ENCODE measurements at regions not wholly inside any gene's neighbourhood (a gene's known extent, or its start where the extent isn't known, plus 50 kb on each side); places are given as distances from the start of the nearest gene placed in this dataset.

DNA sequence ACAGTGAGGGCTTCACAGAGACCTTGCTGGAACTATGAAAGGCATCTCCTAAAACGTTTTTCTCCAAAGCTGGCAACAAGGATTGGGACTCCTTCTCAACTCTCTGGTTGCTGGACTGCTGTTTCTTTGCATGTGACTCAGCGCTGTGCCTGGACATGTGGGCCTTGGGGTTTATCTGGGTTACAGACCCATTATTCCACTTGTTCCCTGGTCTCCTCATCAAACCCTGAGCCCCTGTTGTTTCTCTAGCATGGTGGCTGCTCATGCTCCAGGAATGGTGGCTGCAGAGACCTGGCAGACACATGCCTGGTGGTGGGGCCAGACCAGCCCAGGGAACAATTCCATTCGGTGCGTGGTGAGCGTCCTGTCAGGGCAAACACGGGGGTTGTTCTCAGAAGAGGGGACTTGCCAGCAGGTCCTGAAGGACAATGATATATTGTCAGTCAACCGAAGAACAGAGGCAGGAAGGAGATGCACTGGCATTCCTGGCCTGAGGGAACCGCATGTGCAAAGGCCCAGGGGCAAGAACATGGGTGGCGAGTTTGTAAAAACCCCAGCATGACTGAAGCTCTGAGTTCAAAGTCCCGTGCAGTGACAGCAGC is 320.1 kb upstream of the RTL1 start:
- no peak overlapping the region for H3K4me3 ChIP-seq (ENCODE audit: low read depth, low read length)

DNA sequence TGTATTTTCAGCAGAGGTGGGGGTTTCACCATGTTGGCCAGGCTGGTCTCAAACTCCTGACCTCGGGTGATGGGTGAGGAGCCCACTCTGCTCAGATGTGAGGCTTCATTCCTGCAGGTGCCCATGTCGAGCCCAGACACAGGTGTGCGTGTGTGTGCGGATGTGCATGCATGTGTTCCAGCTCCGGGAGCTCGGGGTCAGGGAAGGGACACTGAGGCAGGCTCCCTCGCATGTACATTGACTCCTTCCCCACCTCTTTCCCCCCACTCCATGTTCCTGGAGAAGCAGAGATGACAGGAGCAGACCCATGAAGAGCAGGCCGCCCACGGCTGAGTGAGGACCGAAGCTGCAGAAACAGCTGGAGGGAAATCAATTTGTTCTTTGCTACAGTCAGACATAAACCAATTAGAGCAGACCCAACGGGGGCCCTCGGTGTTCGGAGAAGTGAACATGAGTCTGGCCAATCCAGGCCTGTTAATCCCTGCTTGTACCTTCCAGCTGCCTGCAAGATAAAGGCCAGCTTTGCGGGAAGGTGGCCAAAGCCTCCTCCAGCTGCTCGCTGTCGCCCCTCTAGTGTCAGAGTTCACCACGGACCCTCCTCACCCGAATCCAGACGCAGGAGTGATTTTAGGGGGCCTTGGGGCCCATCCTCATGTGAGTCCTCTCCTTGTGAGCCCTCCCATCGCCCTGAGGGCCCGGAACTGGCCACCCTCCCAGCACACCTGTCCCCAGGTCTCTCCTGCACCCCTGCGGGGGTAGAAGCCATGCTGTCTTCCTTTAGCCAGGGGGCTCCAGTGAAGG is 321.0 kb upstream of the RTL1 start:
- no peak overlapping the region for H3K4me3 ChIP-seq (ENCODE audit: low read depth, low read length)

DNA sequence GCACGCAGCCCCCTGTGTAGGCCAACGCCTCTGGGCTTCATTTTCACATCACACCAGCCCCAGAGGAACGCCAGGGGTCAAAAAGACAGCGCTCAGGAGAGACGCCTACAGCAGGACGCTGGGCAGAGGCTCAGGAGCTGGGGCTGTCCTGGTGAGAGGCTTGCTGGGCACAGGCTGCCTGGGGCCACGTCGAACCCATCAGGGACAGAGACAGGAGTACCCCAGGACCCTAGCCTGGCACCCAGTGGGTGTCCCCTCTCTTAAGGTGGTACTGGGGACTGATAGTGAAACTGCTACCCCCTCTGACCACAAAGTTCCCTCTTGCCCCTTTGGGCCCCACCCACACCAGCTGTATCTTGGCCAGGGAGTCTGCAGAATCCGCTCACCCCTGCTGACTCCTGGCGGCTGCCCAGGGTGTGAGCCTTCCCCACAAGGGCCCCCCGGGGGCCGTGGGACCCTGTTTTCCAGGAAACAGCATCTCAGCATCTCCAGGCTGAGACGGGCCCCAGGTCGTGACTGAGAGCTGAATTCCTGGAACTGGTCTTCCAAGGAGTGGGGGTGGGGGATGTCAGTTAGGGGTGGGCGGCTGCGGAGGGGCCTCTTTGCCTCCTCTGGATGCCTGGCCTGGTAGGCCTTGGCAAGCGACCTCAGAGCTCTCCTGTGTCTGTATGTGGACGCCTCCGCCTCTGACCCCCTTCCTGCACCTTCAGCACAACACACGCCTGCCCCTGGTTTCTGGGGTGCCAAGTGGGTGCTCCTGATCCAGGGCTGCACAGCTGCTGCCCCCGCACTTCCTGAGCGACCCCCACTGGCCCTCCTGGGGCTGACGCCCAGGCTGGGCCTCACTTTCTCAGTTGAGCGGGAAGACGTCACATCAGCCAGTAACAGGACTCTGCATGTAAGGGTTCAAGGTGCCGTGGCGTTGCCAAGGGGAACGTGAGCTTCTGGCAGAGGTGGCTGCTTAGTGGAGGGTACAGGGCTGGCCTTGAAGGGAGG is 321.9 kb upstream of the RTL1 start:
- no peak overlapping the region for H3K4me3 ChIP-seq (ENCODE audit: low read depth, low read length)

DNA sequence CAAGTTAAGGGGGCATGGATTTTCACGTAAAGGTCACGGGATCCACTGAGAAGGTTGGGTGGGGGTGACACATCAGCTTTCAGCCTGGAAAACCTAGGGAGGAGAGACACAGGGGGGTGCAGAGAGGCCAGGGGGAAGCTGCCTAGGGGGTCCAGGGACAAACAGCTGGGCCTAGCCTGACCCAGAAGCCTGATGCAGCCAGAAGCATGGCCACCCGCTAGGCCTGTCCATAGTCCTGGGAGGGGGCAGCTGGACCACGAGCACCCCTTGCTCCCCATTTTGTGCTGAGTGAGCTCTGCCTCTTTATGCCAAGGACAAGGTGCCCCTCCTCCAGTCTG is 322.7 kb upstream of the RTL1 start:
- no peak overlapping the region for H3K4me3 ChIP-seq (ENCODE audit: low read depth, low read length)

DNA sequence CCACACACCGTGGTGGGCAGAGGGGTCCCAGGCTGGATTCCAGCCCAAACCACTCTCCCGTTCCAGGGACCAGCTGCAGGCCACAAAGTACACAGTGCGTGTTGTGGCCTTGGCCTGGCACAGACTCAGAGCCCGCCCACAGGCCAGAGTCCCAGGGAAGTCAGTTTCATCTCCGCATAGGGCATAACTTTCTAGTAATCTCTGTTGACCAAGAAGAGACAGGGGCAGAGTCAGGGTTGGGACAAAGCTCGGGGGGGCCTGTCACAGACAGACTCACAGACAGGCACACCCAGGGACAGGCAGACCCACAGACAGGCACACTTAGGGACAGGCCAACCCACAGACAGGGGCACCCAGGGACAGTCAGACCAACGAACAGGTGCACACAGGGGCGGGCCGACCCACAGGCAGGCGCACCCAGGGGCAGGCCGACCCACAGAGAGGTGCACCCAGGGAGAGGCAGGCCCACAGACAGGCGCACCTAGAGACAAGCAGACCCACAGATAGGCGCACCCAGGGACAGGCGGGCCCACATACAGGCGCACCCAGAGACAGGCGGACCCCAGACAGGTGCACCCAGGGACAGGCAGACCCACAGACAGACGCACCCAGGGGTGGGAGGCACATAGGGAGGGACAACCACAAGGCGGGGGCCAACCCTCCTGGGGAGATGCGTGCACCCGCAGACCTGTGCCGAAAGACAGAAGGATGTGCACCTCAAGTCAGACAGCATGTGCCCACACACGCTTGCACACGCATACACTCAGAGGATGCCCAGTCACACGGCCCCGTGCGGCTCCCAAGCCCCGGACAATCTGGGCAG is 323.3 kb upstream of the RTL1 start:
- H3K4me3 ChIP-seq (ENCODE audit: low read depth, low read length), result no peak overlapping the region

DNA sequence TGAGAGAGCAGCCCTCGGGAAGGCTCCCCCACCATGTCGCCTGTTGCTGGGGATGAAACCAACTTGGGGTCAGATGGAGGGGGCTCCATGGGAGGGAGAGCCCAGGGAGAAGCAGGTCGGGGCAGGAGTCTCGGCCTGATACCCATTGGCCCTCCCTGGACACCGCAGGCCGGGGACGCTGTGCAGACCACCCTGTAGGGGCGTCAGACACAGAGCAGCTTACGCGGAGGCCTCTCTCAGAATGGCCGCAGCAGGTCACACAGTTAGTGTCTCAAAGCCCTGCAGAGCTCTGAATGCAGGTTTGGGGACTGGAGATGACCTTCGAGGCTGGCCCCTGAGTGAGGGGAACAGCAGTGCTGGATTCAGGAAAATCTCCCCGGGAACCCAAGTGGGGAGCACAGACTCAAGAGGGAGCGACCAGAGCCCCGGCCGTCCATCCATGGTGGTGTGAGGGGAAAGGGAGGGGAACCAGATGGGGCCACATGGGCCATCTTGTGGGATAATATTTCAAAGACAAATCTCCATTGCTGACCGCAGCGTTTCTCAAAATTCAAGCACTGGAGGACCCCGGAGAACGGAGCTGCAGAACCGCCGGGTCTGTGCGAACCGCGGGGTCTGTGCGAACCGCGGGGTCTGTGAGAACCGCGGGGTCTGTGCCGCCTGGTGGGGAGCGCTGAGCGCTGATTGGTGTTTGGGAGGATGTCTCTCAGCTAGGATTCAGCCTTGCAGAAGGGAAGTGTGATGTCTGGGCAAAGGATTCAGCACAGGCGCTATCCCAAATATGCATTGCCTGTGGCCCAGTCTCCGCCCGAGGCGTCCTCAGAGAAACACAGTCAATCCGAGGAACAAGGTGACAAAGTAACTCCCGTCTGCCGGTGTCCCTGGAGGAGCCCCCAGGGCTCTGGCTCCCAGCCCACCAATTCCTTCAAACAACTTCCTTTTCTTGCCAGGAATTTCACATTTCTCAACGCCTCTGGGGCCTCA is 324.4 kb upstream of the RTL1 start:
- no peak overlapping the region for H3K4me3 ChIP-seq (ENCODE audit: low read depth, low read length)

DNA sequence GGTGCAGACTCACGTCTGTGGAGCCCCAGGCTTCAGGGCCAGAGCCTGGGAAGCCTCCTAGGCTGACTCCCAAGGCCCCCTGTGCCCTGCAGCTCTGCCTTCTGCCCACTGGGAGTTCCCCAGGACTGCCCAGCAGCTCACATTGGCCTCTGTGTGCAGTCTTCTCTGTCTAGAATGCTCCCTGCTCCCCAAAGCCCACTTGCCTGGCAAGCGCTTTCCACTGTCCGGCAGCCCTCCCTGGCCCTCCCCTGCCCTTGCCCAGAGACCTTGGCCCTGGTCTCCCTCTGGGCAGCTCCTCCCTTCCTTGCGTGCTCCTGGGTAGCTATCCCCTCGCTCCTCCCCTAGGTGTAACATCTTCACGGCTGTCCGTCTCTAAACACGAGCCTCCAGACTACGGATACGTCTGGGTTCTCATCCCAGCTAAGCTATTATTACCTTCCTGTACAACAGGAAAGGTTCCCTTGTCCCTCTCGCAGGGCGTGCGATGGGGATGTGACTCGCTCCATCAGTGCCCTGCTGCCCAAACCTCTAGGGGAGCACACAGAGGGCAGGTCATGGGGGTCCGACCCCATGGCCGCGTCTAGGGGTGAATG is 325.5 kb upstream of the RTL1 start:
- no peak overlapping the region for H3K4me3 ChIP-seq (ENCODE audit: low read depth, low read length)

DNA sequence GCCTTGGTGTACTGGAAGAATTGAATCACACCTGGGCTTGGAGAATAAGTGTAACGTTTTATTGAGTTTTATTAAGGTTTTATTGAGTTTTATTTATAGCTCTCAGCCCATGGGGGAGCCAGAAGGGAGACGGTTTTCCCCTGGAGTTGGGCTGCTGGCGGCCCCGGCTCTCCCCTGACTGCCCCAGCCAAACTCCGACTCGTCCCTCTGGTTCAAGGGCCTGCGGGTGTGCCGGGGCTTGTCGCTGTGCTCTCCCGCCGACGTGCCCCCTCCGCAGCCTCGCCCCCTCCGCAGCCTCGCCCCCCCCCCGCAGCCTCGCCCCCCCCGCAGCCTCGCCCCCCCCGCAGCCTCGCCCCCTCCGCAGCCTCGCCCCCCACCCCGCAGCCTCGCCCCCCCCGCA is 326.1 kb upstream of the RTL1 start:
- no peak overlapping the region for H3K4me3 ChIP-seq (ENCODE audit: low read depth, low read length)

DNA sequence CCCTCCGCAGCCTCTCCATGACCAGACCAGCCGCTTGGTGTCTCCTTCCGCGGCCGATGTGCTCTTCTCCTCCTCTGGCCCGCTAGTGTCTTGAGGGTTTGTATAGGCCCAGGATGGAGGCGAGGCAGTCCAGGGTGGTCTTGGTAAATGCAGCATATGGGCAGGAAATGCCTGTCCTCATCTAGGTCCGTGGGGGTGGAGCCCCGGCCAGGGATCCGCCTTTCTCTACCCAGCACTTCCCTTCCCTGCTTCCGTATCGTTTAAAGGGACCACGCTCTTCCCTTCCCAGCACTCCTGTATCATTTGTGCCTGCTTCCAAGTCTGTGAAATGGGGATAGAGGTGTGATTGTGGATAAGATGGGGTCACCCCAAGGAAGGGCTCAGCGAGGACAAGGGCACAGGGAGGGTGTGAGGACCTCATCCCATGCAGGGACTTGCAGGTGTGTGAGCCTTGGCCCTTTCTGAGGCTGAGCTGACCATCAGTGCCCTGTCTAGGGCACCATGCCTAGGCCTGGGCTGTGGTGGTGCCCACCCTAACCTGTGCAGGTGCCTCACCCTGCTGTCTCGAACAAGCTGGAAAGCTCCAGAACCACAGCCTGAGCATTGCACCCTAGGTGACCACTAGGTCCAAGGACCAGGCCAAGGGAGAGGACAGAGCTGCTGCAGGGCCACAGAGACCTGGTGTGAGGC is 326.8 kb upstream of the RTL1 start:
- H3K4me3 ChIP-seq (ENCODE audit: low read depth, low read length), result no peak overlapping the region

DNA sequence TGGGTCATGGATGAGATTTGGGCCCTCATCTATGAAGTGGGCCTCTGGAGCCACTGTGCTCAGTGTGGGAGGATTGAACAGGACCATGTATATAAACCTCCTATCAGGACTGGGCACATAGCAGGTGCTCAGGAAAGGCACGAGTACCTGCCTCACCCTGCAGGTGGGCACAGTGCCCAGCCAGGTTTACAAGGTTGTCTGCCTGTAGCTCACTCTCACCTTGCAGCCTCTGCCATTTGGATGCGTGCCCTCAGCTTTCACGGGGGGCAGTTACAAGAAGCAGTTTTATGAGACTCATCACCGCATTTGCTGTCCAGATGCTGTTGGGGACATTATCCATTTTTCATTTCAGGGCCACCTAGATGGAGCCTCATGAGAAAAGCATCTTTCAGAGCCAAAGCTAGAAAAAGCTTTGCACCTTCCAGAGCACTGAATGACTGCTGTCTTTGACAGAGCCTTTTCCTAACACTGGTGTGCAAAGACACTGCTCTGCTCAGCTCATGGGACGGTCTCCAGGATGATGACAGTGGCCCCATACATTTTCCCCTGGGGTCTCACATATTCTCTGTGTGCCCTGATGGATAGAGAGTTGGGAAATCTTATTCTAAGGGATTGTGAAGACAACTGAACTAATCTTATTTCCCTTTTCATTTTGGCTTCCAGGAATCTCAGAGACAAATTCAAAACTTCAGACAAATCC is 327.5 kb upstream of the RTL1 start:
- H3K4me3 ChIP-seq (ENCODE audit: low read depth, low read length), result no peak overlapping the region

DNA sequence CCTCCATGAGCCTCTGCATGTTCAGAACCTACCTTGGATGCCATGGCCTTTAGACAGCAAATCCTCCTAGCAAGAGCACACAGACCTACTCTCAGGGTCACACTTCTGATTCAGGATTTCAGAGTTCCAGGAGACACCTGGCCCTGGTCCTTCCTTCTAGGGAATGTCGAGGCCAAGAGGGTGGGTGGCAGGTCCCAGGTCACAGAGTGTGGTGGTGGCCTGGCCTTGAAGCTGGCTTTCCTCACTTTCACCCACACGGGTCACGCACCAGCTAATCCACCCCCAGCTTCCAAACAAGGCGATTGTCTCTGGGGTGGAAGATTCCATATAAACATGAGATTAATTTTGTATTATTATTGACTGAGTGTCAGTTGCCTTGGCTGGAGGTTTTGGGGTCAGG is 328.3 kb upstream of the RTL1 start:
- H3K4me3 ChIP-seq (ENCODE audit: low read depth, low read length), result no peak overlapping the region

DNA sequence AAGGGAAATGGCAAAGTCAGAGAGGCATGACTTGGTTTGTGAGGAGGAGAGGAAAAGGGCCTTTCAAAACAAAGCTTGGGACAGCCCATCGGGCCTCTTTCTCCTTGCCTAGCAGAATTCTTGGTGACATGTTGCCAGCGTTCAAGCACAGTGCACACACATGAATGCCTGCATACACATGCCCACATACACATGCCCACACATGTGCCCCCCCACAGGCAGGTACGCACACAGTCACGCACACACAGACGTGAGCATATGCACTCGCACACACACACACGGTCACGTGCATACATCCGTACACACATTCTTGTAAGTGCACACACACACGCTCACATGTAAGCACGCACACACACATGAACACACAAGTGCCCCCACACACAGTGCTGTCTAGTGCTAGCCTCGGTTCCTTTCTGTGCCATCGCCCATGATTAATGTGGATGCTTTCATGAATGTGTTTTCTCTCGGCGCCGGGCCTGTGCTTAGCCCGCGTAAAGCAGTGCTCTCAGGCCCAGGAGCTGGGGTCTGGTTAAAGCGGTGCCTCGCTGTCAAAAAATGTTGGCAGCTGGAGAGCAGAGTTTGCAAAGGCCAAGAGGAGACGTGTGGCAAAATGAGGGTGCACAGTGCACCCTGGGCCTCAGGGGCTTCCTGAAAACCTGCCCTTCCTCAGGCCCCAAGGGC is 328.8 kb upstream of the DIO3 start:
- no peak overlapping the region for H3K4me3 ChIP-seq (ENCODE audit: low read depth, low read length)

DNA sequence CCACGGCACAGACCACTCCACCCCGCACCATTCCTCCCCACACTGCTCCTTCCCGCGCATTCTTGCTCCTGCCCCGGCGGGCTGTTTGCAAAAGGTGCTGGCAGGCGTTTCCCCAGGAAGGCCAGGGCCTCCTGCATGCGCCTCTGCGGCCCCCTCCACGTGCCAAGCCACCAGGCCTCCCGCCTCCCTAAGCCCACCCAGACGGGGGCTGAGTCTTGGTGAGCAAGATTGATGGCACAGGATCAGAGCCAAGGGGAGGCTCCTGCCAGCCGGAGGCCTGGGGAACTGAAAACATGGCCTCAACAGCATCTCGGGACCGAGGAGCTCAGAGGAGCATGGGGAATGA is 328.3 kb upstream of the DIO3 start:
- H3K4me3 ChIP-seq (ENCODE audit: low read depth, low read length), result no peak overlapping the region

DNA sequence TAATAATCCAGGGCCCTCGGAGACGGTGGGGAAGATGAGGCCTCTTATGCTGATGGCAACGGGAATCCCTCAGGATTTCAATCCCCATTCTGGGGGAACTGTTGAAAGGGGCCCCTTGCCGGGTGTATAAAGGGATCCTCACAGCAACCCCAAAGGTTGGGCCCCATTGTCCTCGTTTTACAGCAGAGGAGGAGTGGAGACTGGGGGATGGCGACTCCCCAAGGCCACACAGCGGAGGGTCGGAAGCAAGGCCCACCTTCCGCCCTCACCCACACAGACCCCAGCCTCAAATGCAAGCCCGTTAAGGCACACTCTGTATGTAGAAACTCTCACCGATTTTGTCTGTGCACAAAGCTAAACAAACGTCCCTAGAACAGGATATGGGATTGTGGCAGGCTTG is 327.9 kb upstream of the DIO3 start:
- no peak overlapping the region for H3K4me3 ChIP-seq (ENCODE audit: low read depth, low read length)

DNA sequence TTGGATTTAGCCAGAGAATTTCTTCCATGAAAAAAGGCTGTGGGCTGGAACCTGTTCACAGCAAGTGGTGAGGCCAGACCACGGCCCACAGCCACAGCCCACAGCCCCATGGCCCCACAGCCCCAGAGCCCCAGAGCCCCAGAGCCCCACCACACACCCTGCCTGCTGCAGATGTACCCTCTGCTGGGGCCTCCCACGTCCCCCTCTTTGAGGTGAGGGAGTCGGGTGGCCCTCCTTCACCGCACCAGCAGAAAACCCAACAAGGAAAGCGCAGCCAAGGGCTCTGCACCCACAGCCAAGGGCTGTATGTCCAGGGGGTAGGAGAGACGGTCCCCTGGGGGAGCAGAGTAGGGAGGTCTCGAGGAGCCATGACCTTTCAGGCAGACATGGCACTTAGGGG is 327.5 kb upstream of the DIO3 start:
- no peak overlapping the region for H3K4me3 ChIP-seq (ENCODE audit: low read depth, low read length)

DNA sequence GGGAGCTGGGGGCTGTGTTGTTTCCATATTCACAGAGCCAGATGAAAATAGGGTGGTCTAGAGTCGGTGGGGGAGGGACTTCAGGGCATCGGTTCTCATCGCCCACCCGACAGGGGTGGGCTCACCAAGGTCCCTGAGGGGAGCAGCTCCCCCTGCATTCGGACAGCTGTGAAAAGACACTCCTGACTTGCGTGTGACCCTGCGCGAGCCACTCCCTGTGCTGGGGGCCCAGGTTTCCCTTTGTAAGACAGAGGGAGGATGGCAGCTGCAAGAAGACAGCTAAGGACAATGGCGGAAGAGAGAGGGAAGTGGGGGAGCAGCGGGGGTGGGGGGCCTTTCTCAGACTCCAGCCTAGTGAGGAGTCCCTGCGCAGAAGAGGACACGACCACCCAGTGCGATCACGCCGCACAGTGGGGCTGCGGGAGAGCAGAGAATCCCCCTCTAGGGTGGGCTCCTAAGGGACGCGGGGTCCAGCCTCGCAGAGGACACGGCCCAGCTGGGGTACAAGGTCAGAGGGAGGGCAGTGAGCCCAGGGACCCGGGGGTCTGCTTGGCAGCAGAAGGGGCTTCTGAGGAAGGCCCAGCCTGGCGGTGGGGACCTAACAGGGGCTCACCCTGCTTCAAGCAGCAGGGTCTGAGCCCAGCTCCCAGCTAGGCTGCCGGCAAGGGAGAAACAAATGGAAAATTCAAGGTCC is 326.9 kb upstream of the DIO3 start:
- H3K4me3 ChIP-seq (ENCODE audit: low read depth, low read length), result no peak overlapping the region

DNA sequence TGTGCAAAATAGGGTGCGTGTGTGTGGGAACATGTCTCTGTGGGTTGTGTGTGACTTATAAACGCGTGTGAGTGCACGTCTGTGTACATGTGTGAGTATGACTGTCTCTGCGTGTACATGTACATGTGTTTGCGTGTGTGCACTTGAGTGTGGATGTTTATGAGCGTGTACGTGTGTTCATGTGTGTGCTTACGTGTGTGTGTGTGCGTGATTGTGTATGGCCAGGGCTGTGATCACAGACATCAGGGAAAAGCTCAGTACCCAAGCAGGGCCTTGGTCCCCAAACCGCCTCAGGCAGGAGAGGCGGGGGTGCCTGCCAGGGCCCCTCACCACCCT is 326.3 kb upstream of the DIO3 start:
- H3K4me3 ChIP-seq (ENCODE audit: low read depth, low read length), result no peak overlapping the region
